Astrocyte of the spinal cord (primary cell): ENCODE measurements at regions not wholly inside any gene's neighbourhood (a gene's known extent, or its start where the extent isn't known, plus 50 kb on each side); places are given as distances from the start of the nearest gene placed in this dataset.

Source experiments
- DNase-seq: peaks from one replicate; pipeline ENCODE4 v3.0.0; 2011; ENCODE audit warnings: low read depth, low spot score
- H3K4me3 ChIP-seq: 2 replicates; pipeline ENCODE4 v1.5.1; 2011; ENCODE audit warnings: low read depth, mild to moderate bottlenecking, low read length, moderate library complexity
- in situ Hi-C: cut with HindIII; loops from 2 replicates; pipeline ENCODE4 v1.10.0; 2017; ENCODE audit warnings: low sequenced_read_pairs
- TF ChIP-seq, protein P1 (sequence below): IDR thresholded peaks from 2 replicates; pipeline ENCODE4 v1.5.1; 2012; ENCODE audit warnings: low read depth, mild to moderate bottlenecking, low read length, inconsistent platforms

DNA sequence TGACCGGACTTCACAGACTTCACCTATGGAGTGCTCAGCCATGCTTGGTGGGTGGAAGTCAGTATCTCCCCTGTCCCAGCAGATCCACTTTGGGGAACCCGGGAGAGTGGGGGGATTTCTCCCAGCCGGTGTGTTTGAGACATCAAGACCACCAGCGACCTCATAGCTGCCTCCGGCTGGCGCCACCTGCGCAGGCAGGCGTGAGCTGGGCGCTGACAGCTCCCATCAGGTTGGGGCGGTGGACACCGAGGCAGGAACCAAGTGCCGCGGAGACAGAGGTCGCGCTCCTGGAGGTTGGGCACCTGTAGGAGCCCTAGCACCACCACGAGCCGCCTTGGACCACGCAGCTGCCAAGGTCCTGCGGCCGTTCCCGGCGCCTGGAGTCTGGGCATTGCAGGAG is 124.0 kb upstream of the LARP1 start:
- TF ChIP-seq, protein P1, sequence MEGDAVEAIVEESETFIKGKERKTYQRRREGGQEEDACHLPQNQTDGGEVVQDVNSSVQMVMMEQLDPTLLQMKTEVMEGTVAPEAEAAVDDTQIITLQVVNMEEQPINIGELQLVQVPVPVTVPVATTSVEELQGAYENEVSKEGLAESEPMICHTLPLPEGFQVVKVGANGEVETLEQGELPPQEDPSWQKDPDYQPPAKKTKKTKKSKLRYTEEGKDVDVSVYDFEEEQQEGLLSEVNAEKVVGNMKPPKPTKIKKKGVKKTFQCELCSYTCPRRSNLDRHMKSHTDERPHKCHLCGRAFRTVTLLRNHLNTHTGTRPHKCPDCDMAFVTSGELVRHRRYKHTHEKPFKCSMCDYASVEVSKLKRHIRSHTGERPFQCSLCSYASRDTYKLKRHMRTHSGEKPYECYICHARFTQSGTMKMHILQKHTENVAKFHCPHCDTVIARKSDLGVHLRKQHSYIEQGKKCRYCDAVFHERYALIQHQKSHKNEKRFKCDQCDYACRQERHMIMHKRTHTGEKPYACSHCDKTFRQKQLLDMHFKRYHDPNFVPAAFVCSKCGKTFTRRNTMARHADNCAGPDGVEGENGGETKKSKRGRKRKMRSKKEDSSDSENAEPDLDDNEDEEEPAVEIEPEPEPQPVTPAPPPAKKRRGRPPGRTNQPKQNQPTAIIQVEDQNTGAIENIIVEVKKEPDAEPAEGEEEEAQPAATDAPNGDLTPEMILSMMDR = no peak
- no peak overlapping the region for H3K4me3 ChIP-seq
- in situ Hi-C loops = no loop called here
- DNase-seq = no peak

GRCh38 chr5:154630410-154630809 is 124.8 kb upstream of the LARP1 start:
- no peak for DNase-seq
- TF ChIP-seq, protein P1 = no peak
- in situ Hi-C loops = no loop called here
- H3K4me3 ChIP-seq = no peak overlapping the region

GRCh38 chr5:154628685-154629084 is 126.5 kb upstream of the LARP1 start:
- in situ Hi-C loops = no loop called here
- H3K4me3 ChIP-seq = no peak overlapping the region
- TF ChIP-seq, protein P1 = no peak
- DNase-seq = no peak

DNA sequence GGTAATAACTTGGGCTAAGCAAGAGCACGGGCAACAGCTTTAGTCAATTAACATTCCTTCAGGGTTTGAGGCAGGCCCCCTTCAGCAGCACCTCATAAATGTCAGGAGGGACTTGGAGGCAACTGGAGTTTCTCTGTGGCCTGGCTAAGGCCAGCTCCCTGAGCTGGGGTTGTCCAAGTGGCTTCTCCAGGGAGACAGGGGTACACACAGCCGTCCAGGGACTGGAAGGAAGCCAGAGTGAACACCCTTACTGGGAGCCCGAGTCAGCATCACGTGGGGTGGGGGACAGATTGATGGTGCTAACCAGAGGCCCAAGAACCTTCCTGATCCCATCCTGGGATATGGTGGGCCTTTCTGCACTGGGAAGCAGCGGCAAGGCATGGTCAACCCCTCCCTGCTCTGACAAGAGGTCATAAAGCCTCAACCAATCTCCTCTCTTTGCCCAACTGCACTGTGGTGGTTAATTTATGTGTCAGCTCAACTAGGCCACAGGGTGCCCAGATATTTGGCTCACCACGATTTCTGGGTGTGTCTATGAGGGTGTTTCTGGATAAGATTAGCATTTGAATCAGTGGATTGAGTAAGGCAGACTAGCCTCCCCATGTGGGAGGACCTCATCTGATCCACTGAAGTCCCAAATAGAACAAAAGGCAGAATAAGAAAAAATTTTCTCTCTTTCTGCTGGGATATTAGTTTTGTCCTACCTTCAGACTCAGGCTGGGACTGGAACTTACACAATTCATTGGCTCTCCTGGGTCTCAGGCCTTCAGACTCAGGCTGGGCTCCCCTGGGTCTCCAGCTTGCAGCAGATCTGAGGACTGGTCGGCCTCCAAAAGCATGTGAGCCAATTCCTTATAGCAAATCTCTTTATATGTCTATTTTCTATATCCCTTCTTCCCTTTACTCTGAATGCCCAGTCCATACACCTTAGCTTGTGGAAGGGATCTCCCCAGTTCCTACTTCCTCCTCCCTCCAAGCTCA is 127.2 kb upstream of the LARP1 start:
- H3K4me3 ChIP-seq = no peak overlapping the region
- DNase-seq = no peak
- in situ Hi-C loops = no loop called here
- TF ChIP-seq, protein P1 = no peak

- DNase-seq = no peak
- in situ Hi-C loops = no loop called here
- TF ChIP-seq, protein P1 = no peak
- no peak overlapping the region for H3K4me3 ChIP-seq
Measured at GRCh38 chr5:154626876-154627557, 128.2 kb upstream of the LARP1 start.

DNA sequence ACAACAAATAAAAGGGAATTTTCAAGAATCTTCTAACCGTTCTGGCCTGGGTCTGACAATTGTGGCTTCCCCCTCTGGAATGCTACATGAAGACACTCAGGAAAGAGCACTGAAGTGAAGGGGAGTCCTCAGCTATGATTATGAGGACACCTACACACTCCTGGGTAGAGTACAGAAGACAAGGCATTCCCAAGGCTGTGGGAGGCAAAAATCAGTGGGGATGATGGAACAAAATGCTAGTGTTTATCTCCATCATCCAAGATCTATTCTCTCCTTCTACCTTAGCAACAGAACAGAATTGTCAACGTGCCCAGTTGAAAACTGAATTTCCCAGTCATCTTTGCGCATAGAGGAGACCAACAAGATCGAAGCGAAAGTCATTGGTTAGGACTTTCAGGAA is 130.1 kb upstream of the LARP1 start:
- in situ Hi-C loops = no loop called here
- TF ChIP-seq, protein P1 = no peak
- H3K4me3 ChIP-seq = no peak overlapping the region
- no peak for DNase-seq
